Activated T-helper 2 cell treated with anti-CD3 and anti-CD28 coated beads, Interferon-gamma antibody, Interleukin-2, Interleukin-4, amounts not matched to agents 10 μg/mL and 5 μg/mL and 100 μg/mL, durations not matched to agents 14 hours and 24 hours and 36 hours (primary cell): ENCODE measurements at regions not wholly inside any gene's neighbourhood (a gene's known extent, or its start where the extent isn't known, plus 50 kb on each side); places are given as distances from the start of the nearest gene placed in this dataset.
A peak's percentile ranks its signal among the peaks of the same experiment; 100 is the strongest.

Experiments
- DNase-seq: peaks from one replicate; pipeline ENCODE4 v3.0.0; 2021; ENCODE audit warnings: low spot score
- H3K27ac Mint-ChIP-seq: one replicate; pipeline ENCODE4 v1.8.0; 2021; ENCODE audit warnings: mixed read lengths
- H3K27me3 Mint-ChIP-seq: one replicate; pipeline ENCODE4 v1.8.0; 2021; ENCODE audit warnings: low read depth, mixed read lengths
- H3K36me3 Mint-ChIP-seq: one replicate; pipeline ENCODE4 v1.8.0; 2021; ENCODE audit warnings: low read depth, mixed read lengths
- H3K4me1 Mint-ChIP-seq: one replicate; pipeline ENCODE4 v1.8.0; 2021; ENCODE audit warnings: low read depth, mixed read lengths
- H3K4me3 Mint-ChIP-seq: one replicate; pipeline ENCODE4 v1.8.0; 2021; ENCODE audit warnings: low read depth, mild to moderate bottlenecking, moderate library complexity, mixed read lengths
- H3K9me3 Mint-ChIP-seq: one replicate; pipeline ENCODE4 v1.8.0; 2021; ENCODE audit warnings: mixed read lengths
- intact Hi-C: fragments of 100-400 bp; cut with micrococcal nuclease; formaldehyde crosslinking; loops from one replicate; pipeline ENCODE4 v1.15.1; 2023

- no peak for DNase-seq
Measured at GRCh38 chr6:133817460-133818047, 71.4 kb upstream of the TCF21 start.

GRCh38 chr6:133818320-133818719 is 70.6 kb upstream of the TCF21 start:
- intact Hi-C loops: no loop called here
- DNase-seq: no peak
- Mint-ChIP-seq H3K36me3 (no peaks in the 10 kb centered on the region), H3K9me3 (no peaks in the 10 kb centered on the region), H3K27me3 (peaks cover 6% of the 10 kb centered on the region), H3K4me1 (peaks cover 2% of the 10 kb centered on the region), H3K27ac (no peak overlapping the region), H3K4me3 (no peak overlapping the region)

More at GRCh38 chr6:133817460-133818047, 71.4 kb upstream of the TCF21 start:
- intact Hi-C loops: no loop called here
- Mint-ChIP-seq H3K9me3 (no peaks in the 10 kb centered on the region), H3K4me1 (peaks cover 2% of the 10 kb centered on the region), H3K36me3 (no peaks in the 10 kb centered on the region), H3K27me3 (peaks cover 6% of the 10 kb centered on the region), H3K27ac (no peak overlapping the region), H3K4me3 (no peak overlapping the region)

DNA sequence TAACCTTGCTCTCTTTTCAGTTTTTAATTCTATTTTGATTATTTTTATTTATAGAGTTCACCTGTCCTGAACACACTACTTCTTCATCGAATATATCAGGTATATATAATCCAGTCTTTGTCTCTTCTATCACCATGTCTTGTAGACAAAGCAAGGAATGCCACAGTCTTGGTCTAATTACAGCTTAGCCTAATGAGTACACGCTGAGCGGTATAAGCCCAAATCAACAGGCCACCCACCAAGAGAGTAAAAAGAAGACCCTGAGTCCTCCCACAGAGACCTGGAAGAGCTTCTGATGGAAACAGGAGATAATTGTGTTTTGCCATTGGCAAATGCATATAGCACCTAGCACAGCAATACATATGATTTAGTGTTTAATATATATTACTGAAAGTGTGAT is 68.7 kb upstream of the TCF21 start:
- H3K27me3 Mint-ChIP-seq: peaks cover 6% of the 10 kb centered on the region
- H3K4me3 Mint-ChIP-seq: no peak overlapping the region
- H3K27ac Mint-ChIP-seq: no peak overlapping the region
- H3K36me3 Mint-ChIP-seq: no peaks in the 10 kb centered on the region
- DNase-seq: no peak
- H3K4me1 Mint-ChIP-seq: peaks cover under 1% of the 10 kb centered on the region
- intact Hi-C loops: no loop called here
- H3K9me3 Mint-ChIP-seq: no peaks in the 10 kb centered on the region

DNA sequence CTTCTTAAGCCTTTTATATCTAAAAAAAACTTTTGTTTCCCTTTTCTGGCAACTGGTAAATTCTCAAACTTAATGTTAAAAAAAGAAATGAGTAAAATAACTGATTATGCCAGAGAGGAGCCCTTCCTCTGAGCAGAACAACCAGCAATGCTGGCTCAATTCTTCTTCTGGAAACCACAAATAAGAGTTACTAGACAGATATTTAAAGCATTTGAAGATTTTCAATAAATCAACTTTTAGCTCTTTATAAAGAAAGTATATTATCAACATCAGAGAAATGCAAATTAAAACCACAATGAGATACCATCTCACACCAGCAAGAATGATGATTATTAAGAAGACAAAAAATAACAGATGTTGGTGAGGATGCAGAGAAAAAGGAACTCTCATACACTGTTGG is 61.1 kb upstream of the TCF21 start:
- no peak overlapping the region for H3K27ac Mint-ChIP-seq
- no peak overlapping the region for H3K4me3 Mint-ChIP-seq
- intact Hi-C loops: no loop called here
- no peaks in the 10 kb centered on the region for H3K9me3 Mint-ChIP-seq
- H3K36me3 Mint-ChIP-seq: no peaks in the 10 kb centered on the region
- no peaks in the 10 kb centered on the region for H3K4me1 Mint-ChIP-seq
- H3K27me3 Mint-ChIP-seq: peaks cover 3% of the 10 kb centered on the region
- DNase-seq: no peak

DNA sequence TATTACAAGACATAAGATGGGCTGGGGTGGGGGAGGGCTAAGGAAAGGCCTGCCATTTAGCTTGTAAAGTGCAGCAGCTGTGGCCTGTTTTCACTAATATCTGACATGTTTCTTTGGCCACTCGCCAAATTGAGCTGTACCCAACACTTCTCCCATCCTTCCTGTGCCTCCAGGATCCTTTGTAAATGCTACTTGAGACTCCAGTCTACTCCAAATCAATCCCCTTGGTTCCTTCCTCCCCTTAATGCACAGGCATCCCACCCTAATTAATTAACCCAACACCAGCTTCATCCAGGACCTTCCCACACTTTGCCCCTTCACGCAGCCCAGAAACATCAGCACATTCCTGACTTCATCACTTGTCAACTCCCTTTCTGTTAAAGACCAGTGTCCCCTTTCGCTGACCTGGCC is 55.0 kb upstream of the TCF21 start:
- peaks cover 8% of the 10 kb centered on the region for H3K27me3 Mint-ChIP-seq
- intact Hi-C loops: no loop called here
- H3K4me1 Mint-ChIP-seq: peaks cover 4% of the 10 kb centered on the region
- no peaks in the 10 kb centered on the region for H3K36me3 Mint-ChIP-seq
- no peak overlapping the region for H3K4me3 Mint-ChIP-seq
- H3K9me3 Mint-ChIP-seq: no peaks in the 10 kb centered on the region
- no peak overlapping the region for H3K27ac Mint-ChIP-seq
- no peak for DNase-seq

DNA sequence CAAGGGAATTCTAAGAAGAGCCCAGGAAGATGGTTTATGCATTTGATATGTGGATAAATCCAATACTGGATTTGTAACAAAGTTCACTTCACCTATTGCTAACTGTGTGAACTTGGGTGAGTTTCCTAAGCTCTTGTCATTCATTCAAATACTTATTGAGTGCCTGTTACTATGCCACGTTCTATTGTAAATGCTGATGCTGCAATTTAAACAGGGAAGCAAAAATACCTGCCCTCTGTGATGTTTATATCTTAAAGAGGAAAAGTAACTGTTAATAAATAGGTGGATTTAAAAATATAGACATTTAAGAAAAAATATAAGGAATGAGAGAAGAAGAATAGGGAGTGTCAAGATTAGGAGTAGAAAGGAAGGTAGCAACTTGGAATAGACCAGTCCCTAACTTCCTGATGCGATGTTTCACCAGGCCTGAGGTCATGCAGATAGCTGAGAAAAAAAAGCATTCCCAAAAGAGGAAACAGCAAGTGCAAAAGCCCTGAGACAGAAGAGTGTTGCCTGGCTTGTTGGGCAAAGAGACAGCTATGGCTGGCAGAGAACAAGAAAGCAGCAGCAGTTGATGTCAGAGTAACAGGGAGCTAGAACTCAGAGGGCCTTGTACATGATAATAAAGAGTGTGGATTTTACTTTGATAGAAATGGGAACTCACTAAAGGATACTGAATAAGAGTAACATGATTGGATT is 54.3 kb upstream of the TCF21 start:
- Mint-ChIP-seq H3K4me1 (peaks cover 4% of the 10 kb centered on the region), H3K27me3 (peaks cover 12% of the 10 kb centered on the region), H3K9me3 (no peaks in the 10 kb centered on the region), H3K27ac (no peak overlapping the region), H3K4me3 (no peak overlapping the region), H3K36me3 (no peaks in the 10 kb centered on the region)
- intact Hi-C loops: loop anchor here (5.0 kb wide), 1 partner anchor 263 kb away; no protein-coding TSS in a partner anchor
- no peak for DNase-seq

DNA sequence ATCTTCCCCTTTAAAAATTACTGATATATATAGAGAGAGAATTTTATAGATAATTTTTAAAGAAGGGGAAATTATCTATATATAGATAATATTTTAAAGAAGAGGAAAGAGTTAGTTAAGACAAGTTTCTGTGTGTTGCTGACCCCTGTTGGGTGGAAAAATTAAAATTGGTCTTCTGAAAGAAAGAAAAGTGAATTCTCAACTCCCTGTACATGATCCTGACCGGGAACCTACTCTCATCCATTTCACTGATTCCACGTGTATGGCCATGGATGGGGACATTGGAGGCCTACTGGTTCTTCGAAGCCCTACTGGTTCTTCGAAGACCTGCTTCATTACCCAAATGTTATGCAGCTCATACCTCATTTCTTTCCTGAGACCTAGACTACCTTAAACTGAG is 53.0 kb upstream of the TCF21 start:
- Mint-ChIP-seq H3K4me3 (no peak overlapping the region), H3K36me3 (no peaks in the 10 kb centered on the region), H3K9me3 (no peaks in the 10 kb centered on the region), H3K27me3 (peaks cover 11% of the 10 kb centered on the region), H3K27ac (no peak overlapping the region), H3K4me1 (peaks cover 4% of the 10 kb centered on the region)
- DNase-seq: no peak
- intact Hi-C loops: loop anchor here (2.0 to 5.0 kb wide), 2 partner anchors 81 to 261 kb away; no protein-coding TSS in a partner anchor

DNA sequence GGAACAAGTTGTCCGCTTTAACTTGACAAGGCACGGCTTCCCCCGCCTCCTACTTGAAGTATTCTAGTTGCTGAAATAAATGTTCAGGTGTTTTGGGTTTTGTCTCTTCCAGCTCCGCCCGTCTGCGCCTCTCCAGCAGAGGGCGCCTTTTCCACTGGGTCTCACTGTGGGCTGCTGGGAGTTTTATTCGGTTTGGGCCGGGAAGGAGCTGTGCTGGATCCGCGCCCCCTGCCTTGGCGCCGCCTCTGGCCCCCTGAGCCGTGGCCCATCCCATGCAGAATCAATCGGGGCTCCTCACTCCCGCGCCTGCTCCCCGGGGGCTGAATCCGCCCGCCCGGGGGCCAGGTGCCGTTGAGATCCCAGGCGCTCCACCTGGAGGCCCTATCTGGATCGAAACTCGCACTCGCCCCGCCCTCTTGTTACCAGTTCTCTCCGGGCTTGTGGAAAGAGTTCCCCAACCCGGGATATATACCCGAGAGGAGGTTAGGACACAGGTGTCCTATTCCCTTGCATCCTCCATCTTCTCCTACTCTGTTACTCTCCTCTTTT is 51.0 kb upstream of the TCF21 start:
- Mint-ChIP-seq H3K4me1 (peaks cover 4% of the 10 kb centered on the region), H3K9me3 (no peaks in the 10 kb centered on the region), H3K4me3 (peak overlapping the region; percentile 72), H3K27ac (no peak overlapping the region), H3K36me3 (no peaks in the 10 kb centered on the region), H3K27me3 (peaks cover 11% of the 10 kb centered on the region)
- intact Hi-C loops: loop anchor here (1.0 to 5.0 kb wide), 3 partner anchors 79 to 259 kb away; no protein-coding TSS in a partner anchor
- DNase-seq: peak; percentile 48
